Keratinocyte (primary cell): ENCODE measurements at regions not wholly inside any gene's neighbourhood (a gene's known extent, or its start where the extent isn't known, plus 50 kb on each side); places are given as distances from the start of the nearest gene placed in this dataset.

Experiments used
- DNase-seq: peaks from one replicate; pipeline ENCODE4 v3.0.0-alpha.2; 2011; ENCODE audit warnings: low read depth, missing footprints, low spot score
- FAIRE-seq: peaks from 2 replicates; lab custom pipeline; 2011; peaks lifted over from hg19 to GRCh38; lab: Jason Lieb, UNC
- H2AFZ ChIP-seq: 2 replicates; pipeline ENCODE4 v1.6.0; 2012; ENCODE audit warnings: low read length, control low read depth, inconsistent platforms; ENCODE audit not compliant: control insufficient read depth
- H3K27ac ChIP-seq: 2 replicates; pipeline ENCODE4 v1.5.1; 2011; ENCODE audit warnings: low read length; ENCODE audit not compliant: control insufficient read depth, insufficient read depth
- H3K27me3 ChIP-seq: 3 replicates; pipeline ENCODE4 v1.6.0; 2011; ENCODE audit warnings: low read length; ENCODE audit not compliant: control insufficient read depth, insufficient read depth; ENCODE audit errors: extremely low read depth
- H3K36me3 ChIP-seq, 2 experiments: 2 replicates in 1 of 2; 3 replicates in 1 of 2; pipeline ENCODE4 v1.5.1; 2011; ENCODE audit warnings: low read length in 2 of 2, mild to moderate bottlenecking in 1 of 2; ENCODE audit not compliant: control insufficient read depth in 2 of 2, insufficient read depth in 2 of 2; ENCODE audit errors: extremely low read depth in 1 of 2
- H3K4me1 ChIP-seq: 3 replicates; pipeline ENCODE4 v1.5.1; 2011; ENCODE audit warnings: low read length; ENCODE audit not compliant: control insufficient read depth, insufficient read depth; ENCODE audit errors: extremely low read depth
- H3K4me2 ChIP-seq: 3 replicates; pipeline ENCODE4 v1.6.0; 2011; ENCODE audit warnings: low read depth, low read length; ENCODE audit not compliant: control insufficient read depth, insufficient read depth; ENCODE audit errors: extremely low read depth
- H3K4me3 ChIP-seq, 3 experiments: fragments of 200-600 bp in 1 of 3; sonication (generic) in 1 of 3; 2 replicates in 2 of 3; 3 replicates in 1 of 3; pipeline ENCODE4 v1.5.1; 2011 to 2016; ENCODE audit warnings: low read length in 3 of 3, mild to moderate bottlenecking in 3 of 3, control low read depth in 2 of 3, inconsistent platforms in 1 of 3, low read depth in 1 of 3, mixed read lengths in 1 of 3, mixed run types in 1 of 3, moderate library complexity in 1 of 3; ENCODE audit not compliant: control insufficient read depth in 2 of 3, insufficient read depth in 2 of 3; ENCODE audit errors: extremely low read depth in 1 of 3
- H3K79me2 ChIP-seq: 2 replicates; pipeline ENCODE4 v1.6.0; 2012; ENCODE audit warnings: low read length; ENCODE audit not compliant: control insufficient read depth, insufficient read depth
- H3K9ac ChIP-seq: 3 replicates; pipeline ENCODE4 v1.6.0; 2011; ENCODE audit warnings: low read length; ENCODE audit not compliant: control insufficient read depth, insufficient read depth; ENCODE audit errors: extremely low read depth
- H3K9me1 ChIP-seq: 3 replicates; pipeline ENCODE4 v1.6.0; 2011; ENCODE audit warnings: low read length; ENCODE audit not compliant: control insufficient read depth, insufficient read depth; ENCODE audit errors: extremely low read depth
- H3K9me3 ChIP-seq: 2 replicates; pipeline ENCODE4 v1.5.1; 2012; ENCODE audit warnings: low read depth, low read length; ENCODE audit not compliant: control insufficient read depth
- H4K20me1 ChIP-seq: 3 replicates; pipeline ENCODE4 v1.6.0; 2011; ENCODE audit warnings: low read length; ENCODE audit not compliant: control insufficient read depth, insufficient read depth; ENCODE audit errors: extremely low read depth
- EZH2 ChIP-seq: IDR thresholded peaks from one replicate; pipeline ENCODE4 v1.6.1; 2012; ENCODE audit warnings: inconsistent platforms, mild to moderate bottlenecking, low read length, moderate library complexity
- dilution Hi-C: fragments of 300-500 bp; cut with MboI; formaldehyde crosslinking; loops from one replicate; pipeline ENCODE4 v1.7.0; 2020; ENCODE audit warnings: low sequenced_read_pairs; ENCODE audit not compliant: extremely low pct_ligation_motif_present
- TF ChIP-seq, protein P1 (sequence below), 3 experiments: IDR thresholded peaks in 1 of 3; conservative IDR thresholded peaks in 1 of 3; optimal IDR thresholded peaks in 1 of 3; 2 replicates in 2 of 3; 3 replicates in 1 of 3; pipeline versions ENCODE3 to v1.5.1; 2011; ENCODE audit warnings: low read length in 3 of 3, mild to moderate bottlenecking in 3 of 3, moderate library complexity in 2 of 3, control low read depth in 1 of 3, inconsistent platforms in 1 of 3; ENCODE audit not compliant: insufficient read depth in 2 of 3; ENCODE audit errors: extremely low read depth in 1 of 3

DNA sequence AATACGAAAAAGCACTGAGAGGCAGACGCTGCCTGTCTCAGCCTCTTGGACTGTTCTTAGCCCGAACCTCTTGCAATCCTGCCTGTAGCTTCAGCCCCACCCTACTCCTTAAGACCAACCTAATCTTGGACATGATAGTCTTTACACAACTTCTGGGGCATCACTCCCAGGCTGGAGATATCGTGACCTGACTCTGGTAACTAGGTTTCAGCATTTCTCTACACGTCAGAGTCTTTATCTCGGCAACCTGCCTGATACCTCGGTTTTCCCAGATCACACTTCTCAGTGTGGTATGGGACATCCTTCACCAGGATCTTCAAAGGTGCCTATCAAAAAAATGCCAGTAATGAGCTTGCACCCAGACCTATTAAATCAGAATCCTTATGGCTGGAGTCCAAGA is 590.2 kb upstream of the KCNMB2 start:
- Histone ChIP-seq H3K4me2 (no peak overlapping the region), H3K79me2 (no peaks in the 10 kb centered on the region), H3K9me3 (no peaks in the 10 kb centered on the region), H3K4me3 (no peak overlapping the region), H2AFZ (no peak overlapping the region), H3K9ac (no peak overlapping the region), H3K9me1 (no peaks in the 10 kb centered on the region), H3K27me3 (no peaks in the 10 kb centered on the region), H3K27ac (no peak overlapping the region), H3K4me1 (no peaks in the 10 kb centered on the region), H3K36me3 (no peaks in the 10 kb centered on the region), H4K20me1 (no peaks in the 10 kb centered on the region)
- no peak for FAIRE-seq
- dilution Hi-C loops, result no loop called here
- no peak for TF ChIP-seq EZH2
- TF ChIP-seq, protein P1, sequence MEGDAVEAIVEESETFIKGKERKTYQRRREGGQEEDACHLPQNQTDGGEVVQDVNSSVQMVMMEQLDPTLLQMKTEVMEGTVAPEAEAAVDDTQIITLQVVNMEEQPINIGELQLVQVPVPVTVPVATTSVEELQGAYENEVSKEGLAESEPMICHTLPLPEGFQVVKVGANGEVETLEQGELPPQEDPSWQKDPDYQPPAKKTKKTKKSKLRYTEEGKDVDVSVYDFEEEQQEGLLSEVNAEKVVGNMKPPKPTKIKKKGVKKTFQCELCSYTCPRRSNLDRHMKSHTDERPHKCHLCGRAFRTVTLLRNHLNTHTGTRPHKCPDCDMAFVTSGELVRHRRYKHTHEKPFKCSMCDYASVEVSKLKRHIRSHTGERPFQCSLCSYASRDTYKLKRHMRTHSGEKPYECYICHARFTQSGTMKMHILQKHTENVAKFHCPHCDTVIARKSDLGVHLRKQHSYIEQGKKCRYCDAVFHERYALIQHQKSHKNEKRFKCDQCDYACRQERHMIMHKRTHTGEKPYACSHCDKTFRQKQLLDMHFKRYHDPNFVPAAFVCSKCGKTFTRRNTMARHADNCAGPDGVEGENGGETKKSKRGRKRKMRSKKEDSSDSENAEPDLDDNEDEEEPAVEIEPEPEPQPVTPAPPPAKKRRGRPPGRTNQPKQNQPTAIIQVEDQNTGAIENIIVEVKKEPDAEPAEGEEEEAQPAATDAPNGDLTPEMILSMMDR (optimal IDR thresholded peaks at IDR 0.05 in 1 of 3, IDR thresholded peaks at IDR 0.05 in 1 of 3, conservative IDR thresholded peaks at IDR 0.05 in 1 of 3; ENCODE audit: extremely low read depth in 1 of 3, insufficient read depth in 2 of 3, low read length in 3 of 3), result no peak
- no peak for DNase-seq

DNA sequence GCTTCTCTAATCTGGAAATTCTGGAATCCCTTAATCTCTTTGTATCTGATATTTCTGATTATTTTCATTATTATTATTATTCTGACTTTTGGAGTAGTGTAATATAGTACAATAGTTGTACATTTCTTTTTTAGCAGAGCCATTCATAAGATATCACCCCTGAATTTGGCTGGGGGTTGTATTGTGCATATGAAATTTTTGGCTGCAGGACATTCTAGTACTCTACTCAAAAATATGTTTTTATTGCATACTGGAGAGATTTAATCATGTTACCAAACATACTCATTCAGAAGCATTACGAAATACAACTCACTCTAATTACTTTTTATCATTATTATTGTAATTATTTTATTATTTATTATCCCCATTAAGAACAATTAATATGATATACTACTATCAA is 589.7 kb upstream of the KCNMB2 start:
- no peak for TF ChIP-seq EZH2
- TF ChIP-seq, protein P1 (optimal IDR thresholded peaks at IDR 0.05 in 1 of 3, IDR thresholded peaks at IDR 0.05 in 1 of 3, conservative IDR thresholded peaks at IDR 0.05 in 1 of 3; ENCODE audit: extremely low read depth in 1 of 3, insufficient read depth in 2 of 3, low read length in 3 of 3), result no peak
- no peaks in the 10 kb centered on the region for H3K9me3 ChIP-seq
- H3K27ac ChIP-seq, result no peak overlapping the region
- FAIRE-seq, result no peak
- no peaks in the 10 kb centered on the region for H3K4me1 ChIP-seq
- no peaks in the 10 kb centered on the region for H3K27me3 ChIP-seq
- H3K36me3 ChIP-seq, result no peaks in the 10 kb centered on the region
- no peak overlapping the region for H3K4me3 ChIP-seq
- H3K9me1 ChIP-seq, result no peaks in the 10 kb centered on the region
- DNase-seq, result no peak
- H3K9ac ChIP-seq, result no peak overlapping the region
- H3K4me2 ChIP-seq, result no peak overlapping the region
- H4K20me1 ChIP-seq, result no peaks in the 10 kb centered on the region
- dilution Hi-C loops, result no loop called here
- no peaks in the 10 kb centered on the region for H3K79me2 ChIP-seq
- H2AFZ ChIP-seq, result no peak overlapping the region
